GM23338 (cell line): ENCODE measurements at regions not wholly inside any gene's neighbourhood (a gene's known extent, or its start where the extent isn't known, plus 50 kb on each side); places are given as distances from the start of the nearest gene placed in this dataset.

Source experiments
- ATAC-seq: fragments of 200-7000 bp; cut with Tn5 transposase; 3 replicates; pipeline ENCODE4 v1.9.1; 2020
- DNase-seq: peaks from one replicate; pipeline ENCODE4 v3.0.0-alpha.2; 2015; ENCODE audit warnings: low spot score
- H2AFZ ChIP-seq: fragments of 200-600 bp; sonication (generic); 2 replicates; pipeline ENCODE4 v1.8.0; 2016; ENCODE audit warnings: antibody characterized with exemption, mild to moderate bottlenecking, moderate library complexity
- H3F3A ChIP-seq: fragments of 200-600 bp; sonication (generic); replicated peaks from 2 replicates; pipeline ENCODE4 v1.8.0; 2017; ENCODE audit warnings: antibody characterized with exemption, mixed run types, low read depth
- H3K27ac ChIP-seq: fragments of 200-600 bp; sonication (generic); 2 replicates; pipeline ENCODE4 v1.6.1; 2016; ENCODE audit warnings: low read depth
- H3K27me3 ChIP-seq: fragments of 200-600 bp; sonication (generic); 2 replicates; pipeline ENCODE4 v1.8.0; 2016; ENCODE audit warnings: mild to moderate bottlenecking, mixed run types, moderate library complexity; ENCODE audit not compliant: insufficient read depth
- H3K36me3 ChIP-seq: fragments of 200-600 bp; sonication (generic); 2 replicates; pipeline ENCODE4 v1.8.0; 2016; ENCODE audit warnings: mild to moderate bottlenecking; ENCODE audit not compliant: insufficient read depth
- H3K4me1 ChIP-seq: fragments of 200-600 bp; sonication (generic); 2 replicates; pipeline ENCODE4 v1.8.0; 2016; ENCODE audit warnings: mild to moderate bottlenecking, moderate library complexity; ENCODE audit not compliant: insufficient read depth
- H3K4me2 ChIP-seq: fragments of 200-600 bp; sonication (generic); 2 replicates; pipeline ENCODE4 v1.7.1; 2017; ENCODE audit warnings: mixed run types
- H3K4me3 ChIP-seq: fragments of 200-600 bp; sonication (generic); 2 replicates; pipeline ENCODE4 v1.6.1; 2016; ENCODE audit warnings: mixed run types
- H3K79me2 ChIP-seq: fragments of 200-600 bp; sonication (generic); replicated peaks from 2 replicates; pipeline ENCODE4 v1.8.0; 2017; ENCODE audit warnings: mild to moderate bottlenecking; ENCODE audit not compliant: insufficient read depth
- H3K9me2 ChIP-seq: fragments of 200-600 bp; sonication (generic); 2 replicates; pipeline ENCODE4 v1.8.0; 2017; ENCODE audit not compliant: insufficient read depth
- H4K20me1 ChIP-seq: fragments of 200-600 bp; sonication (generic); replicated peaks from 2 replicates; pipeline ENCODE4 v1.8.0; 2017; ENCODE audit warnings: mild to moderate bottlenecking; ENCODE audit not compliant: insufficient read depth
- H3K27ac Mint-ChIP-seq: 2 replicates; pipeline ENCODE4 v1.8.0; 2020; ENCODE audit warnings: inconsistent platforms, mild to moderate bottlenecking, moderate library complexity, mixed read lengths
- H3K27me3 Mint-ChIP-seq: 3 replicates; pipeline ENCODE4 v1.8.0; 2022; ENCODE audit warnings: low read depth, mild to moderate bottlenecking, moderate library complexity, mixed read lengths, inconsistent platforms; ENCODE audit not compliant: insufficient read depth, poor library complexity
- H3K36me3 Mint-ChIP-seq: 3 replicates; pipeline ENCODE4 v1.8.0; 2021; ENCODE audit warnings: low read depth, mild to moderate bottlenecking, inconsistent platforms, moderate library complexity, mixed read lengths
- H3K4me1 Mint-ChIP-seq: 3 replicates; pipeline ENCODE4 v1.8.0; 2020; ENCODE audit warnings: mild to moderate bottlenecking, inconsistent platforms, mixed read lengths
- H3K4me3 Mint-ChIP-seq: 3 replicates; pipeline ENCODE4 v1.8.0; 2021; ENCODE audit warnings: moderate library complexity, mild to moderate bottlenecking, inconsistent platforms, mixed read lengths
- H3K9me3 Mint-ChIP-seq: 3 replicates; pipeline ENCODE4 v1.8.0; 2020; ENCODE audit warnings: moderate library complexity, mild to moderate bottlenecking, inconsistent platforms, mixed read lengths
- CTCF ChIP-seq, 2 experiments: fragments of 200-600 bp in 1 of 2; sonication (generic) in 1 of 2; conservative IDR thresholded peaks; 2 replicates each; pipeline versions ENCODE4 v1.5.1 to v1.6.1; 2016 to 2017; ENCODE audit warnings: antibody characterized with exemption in 2 of 2, low read depth in 2 of 2, mild to moderate bottlenecking in 2 of 2, moderate library complexity in 1 of 2
- ETS1 ChIP-seq: IDR thresholded peaks from 2 replicates; pipeline ENCODE4 v1.6.1; 2016; ENCODE audit warnings: antibody characterized with exemption
- EZH2 ChIP-seq: fragments of 200-600 bp; sonication (generic); IDR thresholded peaks from one replicate; pipeline ENCODE4 v1.8.0; 2017; ENCODE audit warnings: antibody characterized with exemption, mild to moderate bottlenecking, low read depth; ENCODE audit not compliant: unreplicated experiment
- JUNB ChIP-seq: IDR thresholded peaks from one replicate; pipeline ENCODE4 v1.6.1; 2016; ENCODE audit warnings: antibody characterized with exemption; ENCODE audit not compliant: unreplicated experiment
- NANOG ChIP-seq: IDR thresholded peaks from 2 replicates; pipeline ENCODE4 v1.6.1; 2016; ENCODE audit warnings: antibody characterized with exemption, borderline replicate concordance
- POLR2AphosphoS5 ChIP-seq: IDR thresholded peaks from 2 replicates; pipeline ENCODE4 v1.6.1; 2016; ENCODE audit warnings: antibody characterized with exemption, low read depth

GRCh38 chr21:31583498-31583897 is 76.0 kb upstream of the SOD1 start:
- Histone ChIP-seq H3K27me3 (no peaks in the 10 kb centered on the region), H3K4me2 (no peak overlapping the region), H3K79me2 (no peaks in the 10 kb centered on the region), H3K4me3 (no peak overlapping the region), H3K4me1 (peaks cover 5% of the 10 kb centered on the region; the same call in 1 of the 2 replicates), H3K36me3 (no peaks in the 10 kb centered on the region), H3K9me2 (no peaks in the 10 kb centered on the region), H4K20me1 (no peaks in the 10 kb centered on the region), H3K27ac (no peak overlapping the region), H2AFZ (no peak overlapping the region; the same call in 1 of the 2 replicates), H3F3A (no peaks in the 10 kb centered on the region)
- ATAC-seq (no peak), DNase-seq (no peak)
- no peak for TF ChIP-seq CTCF (conservative IDR thresholded peaks at IDR 0.05; ENCODE audit: low read depth in 2 of 2)
- TF ChIP-seq EZH2, result no peak
- TF ChIP-seq ETS1, result no peak
- TF ChIP-seq NANOG, result no peak
- H3K4me3 Mint-ChIP-seq, result no peak overlapping the region
- no peaks in the 10 kb centered on the region; the same call in 2 of the 3 replicates for H3K9me3 Mint-ChIP-seq
- H3K27me3 Mint-ChIP-seq, result no peaks in the 10 kb centered on the region
- no peak overlapping the region for H3K27ac Mint-ChIP-seq
- no peaks in the 10 kb centered on the region; the same call in 2 of the 3 replicates for H3K4me1 Mint-ChIP-seq
- no peaks in the 10 kb centered on the region for H3K36me3 Mint-ChIP-seq

- H3K4me2 ChIP-seq, result no peak overlapping the region
- no peaks in the 10 kb centered on the region for H3K9me2 ChIP-seq
- no peaks in the 10 kb centered on the region for H3K27me3 ChIP-seq
- Mint-ChIP-seq H3K27me3 (no peaks in the 10 kb centered on the region), H3K4me3 (no peak overlapping the region), H3K4me1 (no peaks in the 10 kb centered on the region; the same call in 2 of the 3 replicates), H3K36me3 (no peaks in the 10 kb centered on the region), H3K9me3 (no peaks in the 10 kb centered on the region; the same call in 1 of the 3 replicates), H3K27ac (no peak overlapping the region; the same call in 1 of the 2 replicates)
- no peaks in the 10 kb centered on the region for H4K20me1 ChIP-seq
- no peak overlapping the region for H3K27ac ChIP-seq
- H2AFZ ChIP-seq, result no peak overlapping the region
- H3K79me2 ChIP-seq, result no peaks in the 10 kb centered on the region
- ATAC-seq (peak; percentile 92), DNase-seq (peak; percentile 86)
- peaks cover 5% of the 10 kb centered on the region; the same call in 1 of the 2 replicates for H3K4me1 ChIP-seq
- no peaks in the 10 kb centered on the region for H3F3A ChIP-seq
- TF ChIP-seq POLR2AphosphoS5 (no peak), NANOG (no peak), EZH2 (no peak), CTCF (conservative IDR thresholded peaks at IDR 0.05; ENCODE audit: low read depth in 2 of 2) (peak; percentile 88 to 93), JUNB (no peak)
- no peaks in the 10 kb centered on the region for H3K36me3 ChIP-seq
- H3K4me3 ChIP-seq, result no peak overlapping the region
These were observed 78.6 kb upstream of the SOD1 start for GRCh38 chr21:31580866-31581276.
